ENCODE measurements at regions not wholly inside any gene's neighbourhood (a gene's known extent, or its start where the extent isn't known, plus 50 kb on each side); places are given as distances from the start of the nearest gene placed in this dataset.
A peak's percentile ranks its signal among the peaks of the same experiment; 100 is the strongest.

DNA sequence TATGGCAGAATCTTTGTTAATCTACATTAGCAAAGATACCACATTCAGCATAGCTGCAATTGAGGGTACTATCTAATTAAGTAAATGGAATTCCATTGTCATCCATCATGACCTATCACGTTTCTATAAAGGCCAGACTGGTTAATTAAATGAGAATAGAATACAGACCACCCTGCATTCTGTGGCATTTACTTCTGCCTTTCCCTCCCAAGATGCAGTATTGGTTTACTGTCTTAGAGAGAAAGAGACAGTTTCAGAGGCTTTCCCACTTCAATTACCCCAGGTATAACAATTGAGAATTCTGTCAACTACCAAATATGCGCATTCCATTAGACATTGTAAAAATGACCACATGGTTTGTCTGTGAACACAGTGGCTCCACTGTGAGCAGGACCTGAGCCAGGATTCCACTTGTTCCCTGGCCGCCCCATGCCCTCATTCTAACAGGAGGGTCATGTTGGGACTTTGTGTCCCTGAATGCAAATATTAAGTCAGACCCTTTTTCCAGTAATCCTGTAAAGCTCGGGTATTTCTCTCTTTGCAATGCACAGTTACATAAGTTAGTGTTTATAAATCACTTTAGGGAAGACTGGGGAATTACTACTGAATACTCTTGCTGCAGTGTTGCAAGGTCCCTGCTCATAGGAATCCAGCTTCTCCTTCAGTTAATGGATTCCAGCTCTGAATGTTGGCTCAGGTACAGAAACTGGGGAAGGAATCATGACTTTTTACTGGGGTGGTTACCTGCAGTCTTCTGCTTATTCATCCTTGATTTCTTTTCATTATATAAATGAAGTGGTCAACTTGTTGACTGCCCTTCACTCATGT is 261.0 kb downstream of the PDGFC start:
- DNase-seq (ENCODE audit: low spot score), result no peak

DNA sequence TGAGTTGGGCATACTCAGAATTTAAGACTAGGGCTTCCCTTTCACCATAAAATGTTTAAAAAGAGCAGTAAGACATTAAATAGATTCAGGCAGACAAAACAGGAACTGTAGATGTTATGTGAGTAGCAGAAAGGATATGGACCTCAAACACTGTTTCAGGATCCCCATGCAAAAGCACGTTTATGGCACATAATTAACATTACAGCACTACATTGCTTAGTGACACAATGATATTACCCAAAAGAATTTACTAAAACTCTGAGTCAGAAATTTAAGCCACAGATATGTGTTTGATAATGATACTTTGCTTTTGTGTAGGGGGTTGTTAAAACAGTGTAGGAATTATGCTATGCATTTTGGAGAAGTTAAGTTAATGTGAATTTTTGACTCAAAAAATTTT is 266.3 kb downstream of the PDGFC start:
- DNase-seq (ENCODE audit: low spot score), result no peak

DNA sequence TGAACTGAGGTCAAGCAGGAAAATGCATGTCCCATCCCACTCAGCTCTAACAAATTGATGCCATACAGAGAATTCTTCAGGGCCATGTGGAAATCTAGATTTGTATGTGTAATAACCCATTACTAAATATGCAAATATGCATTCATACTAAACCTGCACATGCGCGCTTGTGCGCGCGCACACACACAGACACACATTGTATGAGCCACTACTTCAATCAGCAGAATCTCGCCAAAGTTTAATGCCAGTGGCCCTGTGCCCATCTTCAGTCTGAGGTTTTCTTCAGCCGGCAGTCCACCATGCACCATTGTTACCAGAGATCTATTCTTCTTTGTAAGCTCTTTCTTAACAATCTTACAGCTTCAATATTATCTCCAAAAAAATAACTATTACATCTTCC is 276.4 kb downstream of the PDGFC start:
- DNase-seq (ENCODE audit: low spot score), result no peak

DNA sequence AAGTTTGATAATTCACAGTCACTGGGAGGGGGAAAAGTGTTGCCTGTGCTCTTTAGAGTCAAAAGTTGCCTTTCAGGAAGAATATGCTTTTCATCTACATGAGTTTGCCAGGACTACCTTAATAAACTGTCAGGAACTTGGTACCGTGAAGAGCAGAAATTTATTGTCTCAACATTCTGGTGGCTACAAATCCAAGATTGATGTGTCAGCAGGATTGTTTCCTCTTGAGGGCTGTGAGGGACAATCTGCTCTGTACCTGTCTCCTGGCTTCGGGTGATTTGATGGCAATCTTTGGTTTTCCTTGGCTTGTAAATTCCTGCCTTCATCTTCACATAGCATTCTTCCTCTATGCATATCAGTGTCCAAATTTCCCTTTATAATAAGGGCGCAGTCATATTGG is 277.2 kb downstream of the PDGFC start:
- DNase-seq (ENCODE audit: low spot score), result no peak

DNA sequence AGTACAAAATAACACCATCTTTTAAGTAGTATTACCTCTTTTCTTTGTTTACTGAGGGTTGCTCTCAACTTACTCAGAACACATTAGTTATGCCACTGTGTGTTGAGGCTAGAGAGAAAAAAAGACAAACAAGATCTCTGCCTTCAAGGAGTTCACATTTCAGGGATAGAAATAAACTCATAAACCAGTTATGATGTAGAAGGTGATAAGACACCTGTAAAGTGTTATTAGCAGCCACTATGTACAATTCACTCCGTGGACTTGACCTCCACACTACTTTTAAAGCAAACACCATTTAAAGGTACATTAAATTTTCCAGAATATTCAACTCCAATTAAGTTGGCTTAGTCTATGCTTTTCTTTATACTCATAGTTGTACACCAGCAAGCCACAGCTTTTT is 278.0 kb downstream of the PDGFC start:
- DNase-seq (ENCODE audit: low spot score), result no peak

DNA sequence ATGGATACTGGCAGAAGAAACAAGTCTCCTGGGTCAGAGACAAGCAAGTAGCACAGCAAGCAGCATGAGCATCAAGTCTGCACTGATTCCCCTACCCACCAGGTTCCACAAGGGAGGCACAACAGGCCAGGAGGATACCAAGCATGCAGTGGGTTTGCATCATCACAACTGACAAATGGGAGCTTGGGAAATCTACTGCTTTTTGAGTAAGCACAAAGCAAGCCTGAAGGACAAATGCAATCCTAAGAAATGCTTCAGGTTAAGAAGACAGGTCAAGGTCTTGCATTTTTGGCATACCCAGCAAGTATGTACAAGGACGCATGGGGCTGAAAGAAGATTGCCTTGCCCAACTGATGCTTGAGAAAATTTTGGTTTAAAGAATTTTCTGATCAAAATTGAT is 279.6 kb downstream of the PDGFC start:
- DNase-seq (ENCODE audit: low spot score), result no peak

DNA sequence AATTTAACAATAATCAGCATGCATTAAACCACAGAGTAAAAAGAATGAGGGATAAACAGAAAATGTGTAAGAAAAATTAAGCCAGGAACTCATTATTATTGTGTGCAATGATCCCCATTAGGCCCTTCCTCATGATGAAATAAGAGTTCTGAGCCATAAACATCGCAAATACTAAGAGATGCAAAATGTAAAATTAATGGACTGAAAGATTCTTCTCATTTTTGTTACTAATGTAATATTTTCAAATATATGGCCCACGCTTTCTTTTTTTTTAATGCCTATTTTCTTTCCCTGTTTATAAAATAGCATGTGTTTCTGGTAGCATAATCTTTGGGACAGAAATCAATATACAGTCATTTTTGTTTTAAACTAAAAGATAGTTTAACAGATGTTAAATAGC is 281.0 kb downstream of the PDGFC start:
- DNase-seq (ENCODE audit: low spot score), result no peak

DNA sequence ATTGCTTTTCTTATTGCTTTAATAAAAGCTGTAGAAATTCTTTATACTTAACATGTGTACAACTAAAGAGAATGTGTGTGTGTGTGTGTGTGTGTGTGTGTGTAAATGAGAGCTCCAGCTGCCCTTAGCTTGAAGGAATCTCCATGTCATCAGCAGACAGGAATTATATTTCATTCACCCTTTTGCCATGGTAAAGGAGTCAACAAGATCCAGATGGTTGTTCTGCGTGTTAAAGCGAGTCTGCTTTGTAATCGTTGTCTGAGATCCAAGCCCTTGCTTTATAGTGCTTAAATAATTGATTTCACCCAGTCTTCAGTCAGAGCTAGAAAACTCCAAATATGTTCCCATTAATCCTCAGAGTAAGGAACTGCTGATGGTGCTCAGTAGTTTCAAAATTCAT is 285.5 kb downstream of the PDGFC start:
- no peak for DNase-seq (ENCODE audit: low spot score)

DNA sequence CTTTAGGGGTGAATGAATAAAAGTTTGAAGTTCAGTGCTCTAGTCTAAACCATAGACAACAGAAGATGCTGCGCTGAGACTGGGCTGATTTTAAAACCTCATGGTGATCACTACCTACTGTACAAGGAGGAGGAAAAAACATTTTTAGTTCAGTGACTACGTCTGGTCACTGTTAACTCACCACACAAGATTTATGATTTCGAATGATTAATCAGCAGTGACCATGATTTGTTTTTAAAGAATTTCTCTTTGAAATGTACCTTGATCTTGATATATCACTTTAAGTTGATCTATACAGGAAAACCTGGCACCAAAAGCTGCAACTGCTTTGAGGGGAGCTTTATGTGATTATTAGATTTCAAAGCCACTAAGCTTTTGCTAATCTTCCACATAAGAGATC is 286.3 kb downstream of the PDGFC start:
- no peak for DNase-seq (ENCODE audit: low spot score)

DNA sequence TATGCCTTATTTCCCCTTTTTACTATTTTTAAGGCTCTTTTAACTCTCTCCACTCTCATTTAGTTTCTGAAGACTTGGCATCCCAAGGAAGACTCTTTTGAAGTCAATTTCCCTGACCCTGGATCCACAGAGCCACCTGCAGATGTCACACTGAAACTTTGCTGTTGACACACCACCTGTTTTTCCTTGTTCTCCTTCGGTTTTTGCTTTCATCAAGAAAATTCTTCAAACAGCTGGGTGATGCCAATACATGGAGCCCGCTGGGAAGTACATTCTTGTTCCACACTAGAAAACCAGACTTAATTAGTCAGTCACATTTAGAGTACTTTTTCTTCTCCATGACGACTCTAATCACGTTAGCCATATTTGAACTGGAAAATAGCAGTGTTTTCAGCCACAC is 293.9 kb downstream of the PDGFC start:
- DNase-seq (ENCODE audit: low spot score), result no peak

DNA sequence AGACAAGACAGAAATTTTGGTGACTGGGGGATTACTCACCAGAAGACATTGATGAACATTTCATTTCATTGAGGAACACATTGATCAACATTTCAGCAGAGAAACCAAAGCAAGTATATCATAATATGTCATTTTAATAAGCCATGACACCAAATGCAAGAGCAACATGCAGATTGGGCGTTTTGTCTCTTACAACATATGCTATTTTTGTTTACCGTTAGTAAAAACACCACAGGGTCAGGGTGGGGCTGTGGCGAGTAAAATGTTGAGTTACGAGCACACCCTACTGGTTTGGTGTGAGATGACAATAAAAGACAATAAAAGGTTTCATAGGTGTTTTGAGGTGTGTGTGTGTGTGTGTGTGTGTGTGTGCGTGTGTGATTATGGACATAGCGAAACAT is 294.5 kb downstream of the PDGFC start:
- peak; percentile 34 for DNase-seq (ENCODE audit: low spot score)

DNA sequence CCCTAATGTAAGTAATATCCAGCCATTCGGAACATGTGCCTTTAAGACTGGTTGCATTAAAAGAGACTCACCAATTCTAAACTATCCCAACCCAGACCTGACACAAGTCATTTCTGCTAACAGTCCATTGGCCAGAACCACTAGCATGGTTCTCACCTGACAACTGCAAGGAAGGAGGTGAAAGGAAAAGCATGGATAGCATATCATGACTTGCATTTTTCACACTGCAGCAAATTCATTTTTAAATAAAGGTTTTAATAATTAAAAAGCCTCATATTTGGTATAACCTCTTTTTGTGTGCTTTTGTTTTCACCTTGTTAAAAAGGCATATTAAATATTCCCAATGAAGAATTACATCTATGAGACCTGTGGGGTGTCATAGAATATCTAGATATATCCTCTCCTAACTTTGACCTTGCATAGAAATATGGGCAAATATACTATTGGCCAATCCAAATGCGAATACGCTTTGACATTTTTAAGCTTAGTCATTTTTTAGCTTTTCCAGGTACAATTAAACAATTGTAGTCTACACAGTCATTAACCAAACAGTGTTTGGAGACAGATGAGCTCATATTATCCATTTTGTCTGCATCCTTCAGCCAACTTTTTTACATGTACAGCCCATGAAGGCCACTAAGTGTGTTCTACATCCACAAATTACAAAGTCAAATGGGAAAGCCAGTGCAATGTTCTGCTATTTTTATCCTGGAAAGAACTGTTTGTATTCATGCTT is 295.3 kb downstream of the PDGFC start:
- no peak for DNase-seq (ENCODE audit: low spot score)

DNA sequence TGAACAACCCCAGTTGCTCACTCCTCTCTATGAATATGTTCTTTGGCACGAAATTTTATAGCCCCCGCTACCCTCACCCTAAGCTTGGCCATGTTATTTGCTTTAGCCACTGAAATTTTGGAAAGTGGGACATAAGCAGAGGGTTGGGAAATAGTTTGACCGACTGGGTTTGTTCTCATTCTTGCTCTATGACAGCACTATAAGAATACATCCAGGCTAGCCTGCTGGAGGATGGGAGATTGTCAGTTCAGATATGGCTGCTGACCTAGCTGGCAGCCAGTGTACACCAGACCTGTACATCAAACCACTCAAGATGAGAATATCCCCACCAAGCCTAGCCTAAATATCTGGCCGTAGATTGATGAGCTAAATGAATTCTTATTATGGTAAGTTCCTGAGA is 298.1 kb downstream of the PDGFC start:
- no peak for DNase-seq (ENCODE audit: low spot score)

DNA sequence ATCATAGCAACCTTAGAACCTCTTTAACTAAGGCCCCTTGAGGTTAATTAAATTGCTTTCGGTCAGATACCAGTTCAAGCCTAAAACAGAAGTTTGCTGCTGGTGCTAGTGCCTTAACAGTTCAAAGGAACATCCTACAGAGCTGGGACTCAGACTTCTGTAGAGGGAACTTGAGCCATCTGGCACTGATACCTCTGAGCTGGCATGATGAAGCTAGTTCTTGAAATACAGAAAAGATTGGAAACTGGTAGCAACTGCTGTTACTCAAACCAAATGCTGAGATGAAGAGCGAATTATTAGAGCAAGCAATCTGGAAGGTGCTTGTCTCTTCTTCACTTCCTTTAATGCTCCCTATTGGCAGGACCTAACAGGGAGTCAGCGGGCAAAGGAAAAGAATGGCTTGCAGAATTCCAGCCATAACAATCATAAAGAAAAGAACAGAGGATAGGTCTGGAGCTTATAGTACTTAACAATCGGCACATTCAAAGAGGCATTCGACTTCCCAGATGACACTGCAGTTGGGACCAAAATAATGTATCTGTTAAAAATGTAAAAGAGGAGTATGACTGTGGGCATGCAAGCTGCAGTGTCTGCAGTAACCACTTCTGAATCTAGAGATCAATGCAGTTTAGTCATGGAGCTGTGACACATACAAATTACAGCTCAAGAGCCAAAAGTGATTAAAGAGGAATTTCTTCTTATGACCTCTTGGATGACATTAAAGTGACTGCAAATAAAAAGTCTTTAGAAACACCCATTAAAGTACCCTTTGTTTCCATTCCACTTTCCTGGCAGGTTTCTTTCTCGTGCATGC is 298.9 kb downstream of the PDGFC start:
- peak; percentile 44 for DNase-seq (ENCODE audit: low spot score)

DNA sequence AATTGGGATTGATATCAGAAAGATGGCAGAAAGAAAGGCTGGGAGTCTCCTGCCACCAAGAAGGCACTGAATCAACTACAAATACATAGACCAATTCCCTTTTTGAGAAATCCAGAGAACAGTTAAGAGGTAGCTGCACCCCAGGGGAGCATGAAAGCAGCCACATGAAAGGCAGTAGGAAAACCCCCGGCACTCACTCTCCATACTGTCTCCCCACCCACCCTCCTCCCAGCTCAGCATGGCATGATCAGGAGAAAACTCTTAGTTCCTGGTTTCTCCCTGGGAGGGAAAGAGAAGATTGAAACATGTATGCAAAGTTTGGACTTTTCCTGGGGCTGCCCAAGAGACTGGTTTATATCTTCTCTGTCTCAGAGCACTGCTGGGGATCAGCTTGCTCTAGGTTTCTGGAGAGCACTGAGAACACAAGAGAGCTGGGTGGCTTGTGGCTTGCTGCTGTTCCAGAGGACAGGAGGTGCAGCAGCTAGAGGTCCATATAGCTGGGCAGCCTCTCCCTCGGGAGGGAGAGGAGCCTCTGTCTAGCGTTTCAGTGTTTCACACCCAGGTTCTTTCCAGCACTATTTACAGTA is 305.7 kb downstream of the PDGFC start:
- no peak for DNase-seq (ENCODE audit: low spot score)

DNA sequence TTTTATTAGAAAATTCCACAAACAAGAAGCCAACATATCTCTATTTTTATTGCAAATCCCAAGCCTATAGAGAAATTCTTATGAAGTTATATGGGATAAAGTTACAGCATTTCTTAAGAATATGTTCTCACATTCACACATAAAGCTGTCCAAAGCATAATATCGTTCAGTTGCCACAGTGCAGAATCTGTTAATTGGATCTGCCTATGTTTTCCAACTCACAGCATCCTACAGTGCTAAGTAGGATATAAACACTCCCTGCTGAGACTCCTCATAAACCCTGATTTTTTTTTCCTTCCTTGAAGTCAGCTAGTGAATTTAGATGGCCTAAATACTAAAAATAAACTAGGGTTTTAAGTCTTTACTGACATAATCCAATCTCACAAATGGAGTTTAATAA is 307.9 kb downstream of the PDGFC start:
- no peak for DNase-seq (ENCODE audit: low spot score)

DNA sequence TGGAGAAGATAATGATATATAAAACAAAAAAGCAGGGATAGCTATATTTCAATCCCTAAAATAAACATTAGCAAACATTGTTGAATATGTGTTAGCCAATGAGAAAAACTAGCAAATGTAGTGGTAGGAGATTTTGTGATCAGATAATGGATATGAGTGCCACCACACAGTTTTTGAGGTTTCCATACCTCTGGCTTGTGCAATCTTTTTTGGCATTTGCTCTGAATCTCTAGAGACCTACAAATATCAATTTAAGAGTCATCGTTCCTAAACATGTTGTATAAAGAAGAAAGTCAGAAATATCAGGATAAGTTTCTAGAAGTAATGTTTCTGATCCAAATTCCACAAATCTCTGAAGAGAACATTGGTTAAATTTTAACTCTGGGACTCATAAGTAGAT is 308.7 kb downstream of the PDGFC start:
- DNase-seq (ENCODE audit: low spot score), result no peak

DNA sequence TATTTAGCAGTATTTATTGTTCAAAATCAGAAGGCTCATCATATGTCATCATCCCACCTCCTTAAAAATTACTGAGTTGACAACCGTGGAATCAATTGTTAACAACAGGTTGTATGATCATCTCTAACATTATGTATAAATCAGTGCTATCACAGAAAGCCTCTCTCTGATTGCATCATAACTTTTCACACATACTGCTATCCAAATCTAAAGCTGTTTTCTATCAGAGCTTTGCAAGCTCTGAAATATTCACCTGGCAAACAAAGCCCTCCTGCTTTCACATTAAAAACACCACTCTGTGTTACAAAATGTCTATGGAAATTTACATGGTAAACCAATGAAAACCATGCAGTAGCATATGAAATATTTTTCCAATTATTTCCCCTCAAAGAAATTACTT is 310.0 kb downstream of the PDGFC start:
- no peak for DNase-seq (ENCODE audit: low spot score)

DNA sequence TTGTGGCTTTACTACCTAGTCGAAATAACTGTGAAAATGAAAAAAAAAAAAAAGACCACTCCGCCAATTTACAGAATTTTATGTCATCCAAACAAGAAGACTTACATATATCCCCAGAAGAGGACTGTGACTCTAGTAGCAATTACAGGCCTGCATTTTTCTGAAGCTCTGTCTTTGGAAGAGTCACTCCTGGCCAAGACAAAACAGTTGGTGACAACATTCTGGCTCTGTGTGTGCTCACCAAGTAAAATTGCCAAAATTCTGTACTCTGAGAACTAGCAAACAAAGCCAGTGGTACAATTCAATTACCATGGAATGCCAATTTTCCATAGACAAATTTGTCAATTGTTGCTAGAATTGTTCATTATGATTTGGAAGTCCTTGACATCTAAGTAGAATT is 311.1 kb downstream of the PDGFC start:
- no peak for DNase-seq (ENCODE audit: low spot score)

DNA sequence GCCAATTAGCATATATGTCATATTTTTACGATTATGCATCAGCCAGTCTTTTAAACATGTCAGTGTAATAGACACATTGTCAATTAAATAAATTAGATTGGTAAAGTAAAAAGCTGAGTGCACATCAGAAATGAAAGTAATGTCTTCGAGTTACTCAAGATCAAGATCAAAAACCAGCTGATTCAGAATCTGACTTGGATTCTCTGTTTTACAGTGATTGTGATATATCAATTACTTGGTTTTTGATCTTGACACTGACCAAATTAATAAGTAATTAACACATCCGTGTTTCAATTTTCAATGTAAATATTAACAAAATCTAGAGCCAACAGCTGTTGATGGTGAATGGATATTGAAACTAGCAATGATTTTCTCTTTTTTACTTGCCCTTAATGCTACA is 311.6 kb downstream of the PDGFC start:
- DNase-seq (ENCODE audit: low spot score), result no peak

DNA sequence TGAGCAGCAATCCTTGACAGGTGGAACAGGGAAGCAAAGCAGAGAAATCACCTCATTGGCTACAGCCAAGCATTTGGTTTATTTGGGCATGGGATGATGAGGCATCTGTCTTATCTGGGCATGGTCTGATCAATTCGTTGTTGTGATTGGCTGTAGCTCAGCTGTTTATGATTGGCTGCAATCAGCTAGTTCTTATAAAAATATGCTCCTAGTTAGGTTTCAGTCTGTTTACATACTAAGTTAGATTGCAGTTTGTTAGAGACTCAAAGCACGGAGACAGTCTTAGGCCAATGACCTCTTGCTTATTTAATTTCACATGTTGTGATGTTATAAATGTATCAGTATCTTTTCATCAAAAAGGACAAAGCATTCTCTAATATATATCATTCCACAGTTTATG is 312.0 kb downstream of the PDGFC start:
- DNase-seq (ENCODE audit: low spot score), result no peak

DNA sequence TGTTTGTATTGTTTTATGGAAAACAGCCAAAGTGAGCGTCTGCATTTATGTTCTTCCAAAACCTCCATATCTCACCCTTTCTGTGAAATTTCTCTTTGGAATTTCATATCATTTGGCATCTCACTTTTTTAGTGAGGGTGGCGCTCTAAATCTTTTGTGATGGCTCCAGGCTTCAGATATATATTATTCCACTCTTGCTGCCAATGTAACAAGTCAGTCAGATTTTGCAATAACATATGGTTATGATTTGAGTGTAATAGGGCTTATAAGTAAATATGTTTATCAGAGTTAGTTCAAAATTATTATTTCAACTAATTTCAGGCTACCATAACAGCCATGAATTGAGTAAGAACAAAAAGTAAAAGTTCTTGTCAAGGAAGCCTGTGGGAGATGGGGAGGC is 314.7 kb downstream of the PDGFC start:
- DNase-seq (ENCODE audit: low spot score), result no peak

DNA sequence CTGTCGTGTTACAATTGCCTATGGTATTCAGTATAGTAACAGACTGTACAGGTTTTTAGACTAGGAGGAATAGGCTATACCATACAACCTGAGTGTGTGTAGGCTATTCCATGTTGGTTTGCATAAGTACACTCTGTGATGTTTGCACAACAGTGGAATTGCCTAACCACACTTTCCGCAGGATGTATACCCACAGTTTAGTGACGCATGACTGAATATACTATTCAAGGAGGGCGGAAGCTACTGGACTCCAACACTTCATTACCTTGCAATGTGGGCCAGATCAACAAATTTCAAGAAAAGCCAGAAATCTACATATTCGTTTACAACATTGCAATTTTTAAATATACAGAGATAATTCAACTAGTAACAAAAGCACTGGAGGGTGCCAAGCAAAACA is 317.2 kb downstream of the PDGFC start:
- no peak for DNase-seq (ENCODE audit: low spot score)

Data from COLO829 (cell line).